H4 (cell line): ENCODE measurements at regions not wholly inside any gene's neighbourhood (a gene's known extent, or its start where the extent isn't known, plus 50 kb on each side); places are given as distances from the start of the nearest gene placed in this dataset.
"Not testable (repeated sequence)": the region's sequence is repeated elsewhere in the genome, so short reads cannot be mapped to it uniquely, and the experiment has no call there.

Experiments
- DNase-seq: peaks from one replicate; pipeline ENCODE4 v3.0.0-alpha.2; 2015; ENCODE audit warnings: low spot score

DNA sequence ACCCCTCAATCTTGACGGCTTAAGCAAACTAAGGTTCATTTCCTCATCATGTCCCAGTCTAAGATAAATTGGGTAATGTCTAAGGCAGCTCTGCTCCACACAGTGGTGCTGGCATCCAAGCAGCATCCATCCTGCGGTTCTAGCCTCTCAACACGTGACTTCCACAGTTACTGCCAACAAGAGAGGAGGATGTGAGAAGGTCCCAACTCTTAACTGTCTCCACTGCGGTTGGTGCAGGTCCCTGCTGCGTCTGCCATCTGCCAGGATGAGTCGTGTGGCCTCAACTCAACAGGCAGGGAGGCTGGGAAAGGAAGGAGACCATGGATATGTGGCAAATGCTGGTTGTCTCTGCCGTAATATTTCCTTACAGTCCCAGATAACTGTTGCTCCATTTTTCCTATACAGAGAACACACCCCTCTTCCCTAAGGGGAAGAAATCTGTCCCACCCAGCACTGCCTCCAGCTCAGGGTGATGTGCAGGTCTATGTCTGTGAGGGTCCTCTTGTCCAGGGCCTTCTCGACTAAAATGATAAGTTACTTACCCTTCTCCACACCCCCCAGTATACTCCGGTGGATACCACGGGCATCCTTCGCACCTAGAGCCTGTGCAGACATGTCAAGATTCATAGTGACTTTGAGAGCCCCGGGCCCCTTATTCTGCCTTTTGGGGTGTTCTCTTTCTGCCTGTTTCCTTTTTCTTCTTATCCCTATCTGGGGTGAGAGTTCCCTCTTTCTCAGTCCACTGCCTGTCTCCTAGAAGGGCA lies 64.7 kb downstream of the KCNJ18 start:
- peak; percentile 14 for DNase-seq

DNA sequence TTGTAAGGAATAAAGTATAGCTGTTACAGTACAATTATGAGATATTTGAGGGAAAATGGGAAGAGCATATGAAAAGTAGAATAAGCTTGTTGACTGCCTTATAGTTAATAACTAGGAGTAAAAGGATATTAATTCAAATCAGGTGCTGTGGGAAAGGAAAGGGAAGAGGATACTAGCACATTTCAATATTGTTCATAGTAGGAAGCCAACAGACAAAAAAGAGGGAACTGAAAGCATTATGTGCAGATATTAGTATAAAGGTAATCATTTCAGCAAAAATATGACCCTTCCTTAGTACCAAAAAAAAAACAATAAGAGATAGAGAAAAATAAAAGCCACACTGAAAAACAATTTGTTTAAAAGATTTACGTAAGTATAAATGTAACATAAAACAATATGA lies 67.3 kb downstream of the KCNJ18 start:
- DNase-seq = not testable (repeated sequence)

DNA sequence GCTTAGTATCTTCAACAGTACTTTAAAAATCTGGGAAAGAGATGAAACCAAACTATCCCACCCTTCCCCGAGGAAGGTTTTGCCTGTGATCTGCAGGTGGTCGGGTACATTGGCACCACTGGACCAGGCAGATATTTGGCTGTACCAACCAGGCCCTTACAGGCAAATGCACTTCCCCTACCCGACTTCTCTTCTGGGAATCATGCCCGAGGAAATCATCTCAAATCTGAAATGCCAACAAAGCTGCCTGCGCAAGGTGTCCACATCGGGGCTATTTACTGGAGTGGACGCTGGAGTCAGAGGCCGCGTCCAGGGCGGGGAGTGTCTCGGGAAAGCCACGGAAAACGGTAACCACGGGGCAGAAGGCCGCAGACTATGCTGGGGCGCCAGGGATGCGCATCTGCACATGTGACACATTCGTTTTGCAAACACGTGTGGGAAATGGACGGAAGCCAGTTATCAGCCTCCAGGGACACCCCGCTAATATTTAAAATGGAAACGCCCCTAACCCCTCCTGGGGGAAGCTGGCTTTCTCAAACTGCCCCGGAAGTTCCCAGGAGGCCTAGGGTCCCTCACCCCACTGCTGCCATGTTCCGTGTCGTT lies 71.5 kb downstream of the KCNJ18 start:
- DNase-seq = not testable (repeated sequence)

DNA sequence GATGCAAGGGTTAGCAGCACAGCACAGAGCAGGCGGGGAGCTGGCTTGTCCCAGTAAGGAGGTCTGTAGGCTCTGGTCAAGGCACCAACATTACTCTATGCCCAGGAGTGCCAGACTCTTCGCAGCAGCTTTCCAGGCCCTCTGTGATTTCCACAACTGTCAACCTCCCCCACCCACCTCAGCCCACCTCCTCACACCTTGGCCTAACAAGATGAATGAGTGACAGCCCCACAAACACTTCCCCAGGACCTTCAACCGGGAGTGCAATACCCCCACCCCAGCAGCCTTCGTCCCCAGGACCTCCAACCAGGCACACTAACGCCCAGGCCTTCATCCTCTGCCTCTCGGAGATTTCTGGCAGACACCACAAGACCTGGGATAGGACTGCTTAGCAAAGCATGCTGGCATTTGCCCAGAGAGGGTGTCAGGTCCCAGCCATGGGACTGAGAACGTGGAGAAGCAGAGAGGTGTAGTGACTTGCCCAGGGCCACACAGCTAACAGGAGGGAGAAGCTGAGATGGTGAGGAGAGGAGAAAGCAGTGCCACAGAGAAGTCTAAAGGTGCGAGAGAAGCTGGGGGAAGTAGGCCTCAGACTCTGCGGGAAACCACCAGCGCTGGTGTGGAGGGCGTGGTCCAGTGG lies 73.4 kb downstream of the KCNJ18 start:
- not testable (repeated sequence) for DNase-seq

DNA sequence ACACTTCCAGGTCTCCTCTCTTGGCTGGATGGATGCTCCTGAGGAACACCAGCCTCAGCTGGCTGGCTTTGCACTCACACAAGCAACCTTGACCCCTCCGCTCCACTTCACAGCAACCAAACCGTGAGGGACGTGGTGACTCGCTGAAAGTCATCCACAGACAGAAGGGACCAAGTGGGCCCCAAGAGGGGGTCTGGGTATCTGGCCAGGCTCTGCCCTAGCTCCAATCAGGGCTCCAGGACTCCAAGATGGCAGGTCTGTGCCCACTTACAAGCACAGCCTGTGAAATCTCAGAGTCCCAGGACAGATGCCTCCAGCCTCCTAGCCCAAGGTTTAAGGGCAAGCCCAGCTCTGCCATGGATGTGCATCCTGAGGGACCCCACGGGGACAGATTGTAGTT lies 74.2 kb downstream of the KCNJ18 start:
- not testable (repeated sequence) for DNase-seq

DNA sequence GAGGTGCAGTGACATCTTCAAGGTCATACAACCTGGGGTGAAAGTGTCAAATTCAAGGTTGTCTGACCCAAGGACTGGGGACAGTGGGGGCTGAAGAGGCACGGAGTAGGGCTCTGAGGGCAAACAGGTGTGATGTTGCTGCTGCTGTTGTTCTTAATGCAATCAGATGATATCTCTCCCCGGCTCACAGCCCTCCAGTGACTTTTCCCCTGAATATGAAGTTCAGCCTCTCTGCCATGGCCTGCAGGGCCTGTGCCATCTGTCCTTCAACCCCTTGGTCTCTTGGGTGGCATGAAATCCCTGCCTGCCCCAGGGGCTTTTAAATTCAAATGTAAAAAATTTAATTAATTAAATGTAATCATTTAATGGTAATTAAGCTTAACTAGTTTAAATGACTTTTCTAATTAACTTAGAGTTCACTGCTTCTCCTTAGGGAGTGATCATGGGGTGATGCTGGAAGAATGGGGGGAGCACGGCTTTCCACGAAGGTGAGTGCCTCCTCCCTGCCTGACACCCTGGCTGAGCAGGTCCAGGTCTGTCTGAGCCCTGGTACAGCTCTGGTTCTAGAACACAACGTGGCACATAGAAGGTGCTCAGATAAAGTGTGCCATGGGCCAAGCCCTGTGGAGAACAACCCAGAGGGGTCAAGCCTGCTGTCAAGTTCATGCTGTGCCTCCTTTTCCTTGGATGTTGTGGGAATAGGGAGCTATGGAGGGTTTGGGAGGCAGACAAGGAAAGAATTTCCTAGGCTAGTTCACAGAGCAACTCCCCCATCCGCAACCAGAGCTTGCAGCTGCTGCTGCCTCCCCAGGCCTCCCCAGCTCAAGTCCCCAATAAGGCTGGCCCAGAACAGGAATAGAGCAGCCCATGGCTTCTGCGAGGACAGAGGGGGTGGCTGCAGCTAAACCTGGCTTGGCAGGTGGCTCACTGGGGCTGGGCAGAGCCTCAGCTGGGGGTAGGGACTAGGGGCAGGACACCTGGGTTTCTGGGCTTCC lies 75.1 kb downstream of the KCNJ18 start:
- not testable (repeated sequence) for DNase-seq

DNA sequence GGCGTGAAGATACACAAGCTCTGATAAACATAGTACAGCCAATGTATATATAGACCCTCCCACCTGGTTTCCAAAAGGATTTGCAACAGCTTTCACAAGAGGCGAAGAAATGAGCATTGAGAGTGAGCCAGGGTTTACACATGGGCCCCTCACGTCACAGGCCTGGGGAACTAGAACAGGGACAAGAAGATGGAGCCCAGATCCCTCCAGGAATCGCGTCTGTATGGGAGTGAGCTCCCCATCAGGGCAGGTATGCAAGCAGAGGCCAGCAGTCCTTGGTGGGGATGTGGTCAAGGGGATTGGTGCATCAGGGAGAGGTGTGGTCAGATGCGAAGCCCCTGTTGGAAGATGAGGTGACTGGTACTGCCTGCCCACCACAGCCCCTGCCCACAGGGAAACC lies 75.9 kb downstream of the KCNJ18 start:
- not testable (repeated sequence) for DNase-seq

DNA sequence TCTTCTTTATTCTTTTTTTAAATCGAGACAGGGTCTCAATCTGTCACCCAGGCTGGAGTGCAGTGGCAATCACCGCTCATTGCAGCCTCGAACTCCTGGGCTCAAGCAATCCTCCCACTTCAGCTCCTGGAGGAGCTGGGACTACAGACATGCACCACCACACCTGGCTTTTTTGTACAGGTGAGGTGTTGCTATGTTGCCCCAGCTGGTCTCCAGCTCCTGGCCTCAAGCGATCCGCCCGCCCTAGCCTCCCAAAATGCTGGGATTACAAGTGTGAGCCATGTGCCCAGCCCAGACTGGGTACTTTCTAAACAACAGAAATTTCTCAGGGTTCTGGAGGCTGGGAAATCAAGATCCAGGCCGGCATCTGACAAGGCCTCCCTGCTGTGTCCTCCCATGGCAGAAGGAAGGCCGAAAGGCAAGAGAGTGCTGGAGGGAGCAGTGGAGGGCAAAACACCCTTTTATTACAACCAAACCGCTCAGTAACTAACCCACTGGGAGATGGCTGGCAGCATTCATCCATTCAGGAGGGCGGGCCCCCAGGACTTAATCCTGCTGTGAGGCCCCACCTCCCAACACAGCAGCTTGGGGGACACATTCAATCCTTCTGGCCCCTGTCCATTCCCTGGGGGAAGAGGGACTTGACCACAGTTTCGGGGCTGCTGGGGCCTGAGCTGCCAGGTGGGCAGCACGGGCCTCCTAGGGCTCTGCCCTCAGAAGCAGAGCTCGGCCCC lies 76.6 kb downstream of the KCNJ18 start:
- not testable (repeated sequence) for DNase-seq

DNA sequence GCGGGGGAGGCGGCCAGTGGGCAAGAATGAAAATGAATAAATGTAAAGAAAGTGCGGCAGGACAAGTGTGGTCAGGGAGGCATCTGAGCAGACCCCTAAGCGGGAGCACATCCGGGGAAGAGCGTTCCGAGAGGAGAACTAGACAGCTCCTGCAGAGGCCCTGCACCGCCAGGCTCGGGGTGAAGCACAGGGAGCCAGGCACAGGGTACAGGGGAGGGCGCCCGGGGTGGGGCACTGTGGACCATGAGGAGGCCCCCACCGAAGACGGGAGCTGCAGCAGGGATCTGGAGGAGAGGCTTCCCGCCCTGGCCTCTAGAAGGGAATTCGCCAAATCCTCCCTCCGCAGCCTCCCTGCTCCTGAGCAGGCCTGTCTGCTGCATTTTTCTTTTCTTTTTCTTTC lies 77.5 kb downstream of the KCNJ18 start:
- DNase-seq = not testable (repeated sequence)

DNA sequence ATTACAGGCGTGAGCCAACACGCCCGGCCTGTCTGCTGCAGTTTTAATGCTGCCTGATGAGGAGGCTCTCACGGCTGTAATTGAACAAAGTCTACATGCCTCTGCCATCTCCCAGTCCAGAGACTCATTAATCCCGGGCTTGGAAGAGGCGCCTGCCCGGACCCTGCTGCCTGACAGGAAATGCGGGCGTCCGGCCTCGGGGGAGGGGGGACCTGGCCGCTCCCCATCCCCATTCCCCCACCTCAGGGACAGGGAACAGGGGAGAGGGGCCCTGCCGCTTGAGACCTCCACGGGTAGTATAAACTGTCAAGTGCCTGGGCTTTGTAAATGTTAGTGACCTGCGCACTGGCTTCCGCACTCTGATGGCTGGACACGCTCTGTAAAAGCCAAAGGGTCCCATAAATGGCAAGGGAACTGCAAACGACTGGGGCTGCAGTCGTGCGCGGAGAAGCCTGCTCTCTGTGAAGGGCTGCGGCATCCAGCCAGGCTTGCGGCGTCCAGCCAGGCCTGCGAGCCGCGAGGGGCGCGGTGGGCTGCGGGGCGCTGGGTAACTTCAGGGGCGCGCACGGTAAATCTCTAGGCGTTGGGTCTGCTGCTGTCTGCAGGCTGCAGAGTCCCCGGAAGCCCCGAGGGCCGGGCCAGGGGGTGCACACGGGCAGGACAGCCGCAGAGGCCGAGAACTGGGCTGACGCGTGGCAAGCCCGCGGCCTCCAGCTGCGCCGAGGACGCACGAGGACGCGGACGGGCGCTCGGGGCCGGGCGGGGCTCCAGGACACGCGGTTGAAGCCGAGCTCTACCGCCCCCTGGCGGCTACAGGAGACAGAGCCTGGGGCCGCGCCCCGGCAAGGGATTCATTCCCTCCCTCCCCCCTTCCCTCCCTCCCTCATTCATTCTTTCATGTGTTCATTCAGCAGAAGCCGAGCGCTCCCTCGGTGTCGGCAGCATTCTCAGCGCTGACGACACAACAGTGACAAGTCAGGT lies 78.4 kb downstream of the KCNJ18 start:
- DNase-seq = not testable (repeated sequence)

DNA sequence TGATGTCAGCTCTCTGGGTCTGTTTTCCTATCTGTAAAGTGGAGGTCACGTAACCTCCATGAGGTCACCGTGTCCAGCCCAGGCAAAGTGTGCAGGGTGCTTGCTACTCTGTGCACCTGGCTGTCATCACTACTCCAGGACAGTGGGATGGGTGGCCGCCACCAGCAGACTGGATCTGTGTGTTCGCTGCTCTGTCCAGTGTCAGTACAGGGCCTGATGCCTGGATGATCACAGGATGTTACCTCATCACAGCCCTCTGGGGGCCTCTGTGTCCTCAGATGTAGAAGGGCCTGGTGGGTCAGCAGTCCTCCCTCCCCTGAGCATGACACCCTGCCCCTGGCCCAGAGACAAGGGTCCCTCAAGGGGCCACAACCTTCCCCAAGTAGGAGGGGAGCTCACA lies 80.0 kb downstream of the KCNJ18 start:
- no peak for DNase-seq

DNA sequence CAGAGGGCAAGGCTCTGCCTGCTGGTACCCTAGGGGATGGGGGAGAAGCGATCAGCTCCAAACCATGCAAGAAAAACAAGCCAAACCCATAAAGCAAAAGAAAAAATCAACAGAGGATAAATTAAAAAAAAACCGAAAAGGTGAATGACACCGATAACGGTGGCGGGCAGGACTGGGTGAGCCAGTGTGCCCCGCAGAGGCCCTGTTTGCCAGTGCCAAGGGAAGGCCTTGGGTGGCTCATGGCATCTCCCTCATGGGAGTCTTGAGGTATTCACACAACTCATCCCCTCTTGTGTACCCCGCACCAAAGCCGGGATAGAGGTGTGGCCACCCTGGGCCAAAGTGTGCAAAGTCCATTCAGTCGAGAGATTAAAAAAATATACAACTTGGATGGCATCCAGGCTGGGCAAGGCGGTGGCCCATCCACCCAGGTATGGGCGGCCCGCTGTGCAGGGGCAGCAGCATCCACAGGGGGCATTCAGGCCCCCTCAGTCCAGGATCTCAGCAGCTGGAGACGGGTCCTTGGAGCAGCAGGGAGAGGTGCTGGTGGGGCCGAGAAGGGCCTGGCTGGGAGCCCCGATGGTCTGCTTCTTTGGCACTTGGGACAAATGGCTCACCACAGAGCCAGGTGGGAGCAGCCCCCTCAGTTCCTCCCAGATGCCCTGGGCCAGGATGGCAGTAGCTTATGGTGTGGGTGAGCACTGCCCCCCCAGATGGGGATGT lies 80.8 kb downstream of the KCNJ18 start:
- DNase-seq = not testable (repeated sequence)

DNA sequence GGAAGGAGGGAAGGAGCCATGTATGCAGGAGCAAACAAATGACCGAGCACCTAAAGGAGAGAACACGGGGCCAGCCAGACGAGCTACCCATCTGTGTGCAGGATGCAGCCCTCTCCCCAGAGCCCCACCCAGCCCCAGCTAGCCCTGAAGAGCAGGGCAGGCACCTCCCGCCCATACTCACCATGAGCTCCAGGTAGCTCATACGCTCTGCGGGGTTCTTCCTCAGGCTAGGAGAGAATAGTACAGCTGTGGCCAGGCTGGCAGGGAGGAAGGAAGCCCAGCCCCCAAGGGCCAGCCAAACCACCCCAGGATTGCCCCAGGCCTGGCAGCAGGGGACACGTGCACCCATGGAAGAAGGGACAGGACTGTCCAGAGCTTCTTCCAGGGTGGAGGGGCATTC lies 81.9 kb downstream of the KCNJ18 start:
- no peak for DNase-seq

DNA sequence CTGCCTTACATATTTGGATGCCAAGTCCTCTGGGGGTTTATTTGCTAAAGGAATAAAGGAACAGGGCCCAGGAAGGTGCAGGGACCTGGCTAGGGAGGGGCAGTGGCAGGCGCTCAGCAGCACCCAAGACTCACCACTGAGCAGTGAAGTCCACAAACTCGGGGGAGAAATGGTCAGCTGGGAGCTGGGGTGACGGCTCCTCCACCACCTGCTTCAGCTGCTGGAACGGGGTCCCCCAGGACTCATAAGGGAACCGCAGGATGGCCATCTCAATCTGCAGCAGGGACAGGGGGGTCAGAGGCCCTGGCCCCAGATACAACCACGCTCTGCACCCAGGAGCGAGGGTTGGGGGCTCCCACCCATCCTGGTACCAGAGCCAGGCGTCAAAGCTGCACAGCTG lies 83.2 kb downstream of the KCNJ18 start:
- not testable (repeated sequence) for DNase-seq

DNA sequence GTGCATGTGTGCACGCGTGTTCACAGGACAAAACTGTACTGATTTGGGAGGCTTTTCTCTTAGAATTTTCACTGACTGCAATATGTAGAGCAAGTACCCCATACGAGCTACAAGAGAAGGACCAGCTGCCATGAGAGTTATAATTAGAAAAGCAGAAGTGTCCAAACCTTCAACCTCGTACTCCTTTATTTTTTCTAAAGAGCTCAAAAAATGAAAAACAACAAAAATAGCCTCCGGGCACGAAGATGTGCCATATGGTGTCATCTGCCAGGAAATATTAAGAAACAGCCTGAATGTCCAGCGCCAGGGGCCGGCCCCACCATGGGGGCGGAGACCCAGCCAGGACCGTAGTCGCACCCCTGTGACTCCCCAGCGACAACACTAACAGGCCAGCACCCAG lies 84.6 kb downstream of the KCNJ18 start:
- not testable (repeated sequence) for DNase-seq

DNA sequence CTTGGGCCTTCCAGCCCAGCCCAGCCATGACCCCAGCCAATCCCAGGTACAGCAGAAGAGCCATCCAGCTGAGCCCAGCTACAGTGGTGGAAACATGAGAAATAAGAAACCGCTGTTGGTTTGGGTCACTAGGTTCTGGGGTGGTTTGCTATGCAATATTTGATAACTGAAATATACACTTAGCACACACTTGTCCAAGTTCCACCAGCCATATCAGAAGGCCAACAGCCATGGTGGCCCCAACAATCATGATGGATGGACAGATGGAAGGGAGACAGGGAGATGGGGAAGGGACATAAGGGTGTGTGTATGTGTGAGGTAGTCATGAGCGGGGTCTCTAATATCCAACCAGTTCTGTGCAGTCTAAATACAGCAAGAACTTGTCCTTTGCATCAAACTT lies 86.5 kb downstream of the KCNJ18 start:
- DNase-seq = not testable (repeated sequence)

DNA sequence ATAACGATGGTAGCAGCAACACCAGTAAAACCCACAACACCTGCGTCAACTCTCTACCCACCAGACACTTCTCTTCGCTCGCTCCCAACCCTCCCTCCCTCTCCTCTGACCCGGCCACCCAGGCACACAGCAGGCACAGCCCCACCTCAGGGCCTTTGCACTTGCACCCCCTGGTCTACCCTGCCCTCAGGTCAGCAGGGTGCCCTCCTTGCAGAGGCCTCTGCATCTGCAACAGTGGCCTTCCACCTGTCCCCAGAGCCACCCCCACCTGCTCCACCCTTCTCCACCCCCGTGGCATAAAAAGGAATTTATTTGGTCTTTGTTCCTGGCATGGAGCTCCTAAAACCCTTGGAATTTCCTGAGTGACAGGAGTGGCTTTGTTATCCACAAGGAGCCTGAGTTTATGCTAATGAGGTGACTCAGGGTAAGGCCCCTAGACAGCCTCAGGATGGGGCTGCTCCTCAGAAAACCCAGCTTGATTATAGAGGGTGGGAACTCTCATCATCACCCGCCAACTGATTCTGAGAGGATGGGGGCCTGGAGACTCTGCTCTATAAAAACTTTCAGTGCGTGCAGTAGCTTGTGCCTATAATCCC lies 88.1 kb downstream of the KCNJ18 start:
- DNase-seq = not testable (repeated sequence)

DNA sequence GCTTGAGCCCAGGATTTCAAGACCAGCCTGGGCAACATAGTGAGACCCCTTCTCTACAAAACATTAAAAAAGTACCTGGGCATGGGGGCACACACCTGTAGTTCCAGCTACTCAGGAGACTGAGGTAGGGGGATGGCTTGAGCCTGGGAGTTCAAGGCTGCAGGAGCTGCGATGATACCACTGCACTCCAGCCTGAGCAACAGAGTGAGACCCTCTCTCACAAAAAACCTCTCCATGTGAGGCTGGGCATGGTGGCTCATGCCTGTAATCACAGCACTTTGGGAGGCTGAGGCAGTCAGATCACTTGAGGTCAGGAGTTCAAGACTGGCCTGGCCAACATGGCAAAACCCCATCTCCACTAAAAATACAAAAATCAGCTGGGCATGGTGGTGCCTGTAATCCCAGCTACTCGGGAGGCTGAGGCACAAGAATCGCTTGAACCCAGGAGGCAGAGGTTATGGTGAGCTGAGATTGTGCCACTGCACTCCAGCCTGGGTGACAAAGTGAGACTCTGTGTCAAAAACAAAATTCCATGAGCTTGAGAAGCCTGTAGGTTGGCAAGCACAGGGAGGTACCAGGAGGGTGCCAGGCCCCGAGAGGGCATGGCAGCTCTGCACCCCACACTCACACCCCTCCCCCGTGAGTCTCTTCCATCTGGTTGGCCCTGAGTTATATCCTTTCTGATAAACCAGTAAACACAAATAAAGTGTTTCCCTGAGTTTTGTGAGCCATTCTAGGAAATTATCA lies 88.8 kb downstream of the KCNJ18 start:
- not testable (repeated sequence) for DNase-seq
